Mesendoderm (in vitro differentiated cells): ENCODE measurements at regions not wholly inside any gene's neighbourhood (a gene's known extent, or its start where the extent isn't known, plus 50 kb on each side); places are given as distances from the start of the nearest gene placed in this dataset.

ENCODE experiments used
- DNase-seq: peaks from one replicate; pipeline ENCODE4 v3.0.0; 2013
- H2AK5ac ChIP-seq: 2 replicates; pipeline ENCODE4 v1.6.1; 2013; ENCODE audit warnings: low read length, inconsistent platforms
- H2BK120ac ChIP-seq: 2 replicates; pipeline ENCODE4 v1.6.1; 2013; ENCODE audit warnings: low read depth, mild to moderate bottlenecking, low read length, moderate library complexity, mixed read lengths
- H2BK15ac ChIP-seq: replicated peaks from 2 replicates; pipeline ENCODE4 v1.6.1; 2013; ENCODE audit warnings: low read depth, mild to moderate bottlenecking, moderate library complexity
- H2BK5ac ChIP-seq: 2 replicates; pipeline ENCODE4 v1.6.1; 2013; ENCODE audit warnings: low read length, inconsistent platforms
- H3K18ac ChIP-seq: 2 replicates; pipeline ENCODE4 v1.6.1; 2013; ENCODE audit warnings: mild to moderate bottlenecking, low read length, mixed read lengths
- H3K23ac ChIP-seq: one replicate; pipeline ENCODE4 v1.6.1; 2013; ENCODE audit warnings: low read length
- H3K27ac ChIP-seq: 2 replicates; pipeline ENCODE4 v1.5.1; 2013; ENCODE audit warnings: low read depth, mild to moderate bottlenecking, inconsistent platforms, low read length, moderate library complexity
- H3K27me3 ChIP-seq: 2 replicates; pipeline ENCODE4 v1.6.1; 2013; ENCODE audit warnings: low read length, control low read depth, mild to moderate bottlenecking, inconsistent platforms; ENCODE audit not compliant: insufficient read depth, poor library complexity
- H3K36me3 ChIP-seq: 2 replicates; pipeline ENCODE4 v1.6.1; 2013; ENCODE audit warnings: low read length, inconsistent platforms; ENCODE audit not compliant: control insufficient read depth, insufficient read depth
- H3K4ac ChIP-seq: one replicate; pipeline ENCODE4 v1.6.1; 2013; ENCODE audit warnings: low read depth, mild to moderate bottlenecking, low read length, moderate library complexity
- H3K4me1 ChIP-seq: 2 replicates; pipeline ENCODE4 v1.6.1; 2013; ENCODE audit warnings: low read depth, low read length, inconsistent platforms; ENCODE audit not compliant: control insufficient read depth
- H3K4me2 ChIP-seq: 2 replicates; pipeline ENCODE4 v1.6.1; 2013; ENCODE audit warnings: low read length
- H3K4me3 ChIP-seq: 2 replicates; pipeline ENCODE4 v1.5.1; 2013; ENCODE audit warnings: mild to moderate bottlenecking, low read length
- H3K56ac ChIP-seq: one replicate; pipeline ENCODE4 v1.6.1; 2013; ENCODE audit warnings: low read length
- H3K79me1 ChIP-seq: 2 replicates; pipeline ENCODE4 v1.6.1; 2013; ENCODE audit warnings: low read length, inconsistent platforms
- H3K79me2 ChIP-seq: 2 replicates; pipeline ENCODE4 v1.6.1; 2013; ENCODE audit warnings: mild to moderate bottlenecking, low read length; ENCODE audit not compliant: control insufficient read depth, insufficient read depth
- H3K9ac ChIP-seq: 2 replicates; pipeline ENCODE4 v1.6.1; 2013; ENCODE audit warnings: low read length, inconsistent platforms
- H4K5ac ChIP-seq: one replicate; pipeline ENCODE4 v1.6.1; 2013; ENCODE audit warnings: low read length
- H4K8ac ChIP-seq: one replicate; pipeline ENCODE4 v1.6.1; 2013; ENCODE audit warnings: low read depth, mild to moderate bottlenecking, control low read depth, low read length, moderate library complexity
- WGBS: extraction: QIAGEN DNeasy Blood & Tissue Kit; methylation state at CpG from one replicate; pipeline ENCODE4 v1.1.7; 2013; ENCODE audit warnings: low lambda C conversion rate, missing lambda C conversion rate; ENCODE audit not compliant: insufficient coverage; ENCODE audit errors: extremely low coverage; 5-methylcytosine and 5-hydroxymethylcytosine counted together

GRCh38 chr4:140213116-140213515, 59.1 kb upstream of the MAML3 start:
- H3K27me3 ChIP-seq = no peaks in the 10 kb centered on the region
- H3K56ac ChIP-seq = peak overlapping the region; percentile 34
- H2BK15ac ChIP-seq = no peak overlapping the region
- H3K23ac ChIP-seq = no peak overlapping the region
- H3K36me3 ChIP-seq = no peaks in the 10 kb centered on the region
- H2BK120ac ChIP-seq = peak overlapping the region; percentile 84
- H3K18ac ChIP-seq = peak overlapping the region; percentile 85
- H2BK5ac ChIP-seq = peak overlapping the region; percentile 82
- H3K27ac ChIP-seq = peak overlapping the region; percentile 18
- WGBS = no CpG with 5 or more reads among the region's 3 CpGs
- H2AK5ac ChIP-seq = peak overlapping the region; percentile 3
- no peaks in the 10 kb centered on the region for H3K79me1 ChIP-seq
- H3K4ac ChIP-seq = peak overlapping the region; percentile 20
- H3K9ac ChIP-seq = peak overlapping the region; percentile 6
- H3K4me3 ChIP-seq = no peak overlapping the region
- no peak for DNase-seq
- peak overlapping the region; percentile 88 for H4K8ac ChIP-seq
- no peak overlapping the region for H4K5ac ChIP-seq
- no peak overlapping the region for H3K4me2 ChIP-seq
- peaks cover 17% of the 10 kb centered on the region for H3K4me1 ChIP-seq
- H3K79me2 ChIP-seq = no peaks in the 10 kb centered on the region

- Histone ChIP-seq H2BK120ac (peak overlapping the region; percentile 92), H3K4ac (peak overlapping the region; percentile 20), H4K5ac (no peak overlapping the region), H3K4me2 (no peak overlapping the region), H3K56ac (peak overlapping the region; percentile 85), H4K8ac (no peak overlapping the region), H2BK15ac (no peak overlapping the region), H3K4me1 (peaks cover 17% of the 10 kb centered on the region), H3K79me1 (no peaks in the 10 kb centered on the region), H3K18ac (peak overlapping the region; percentile 92), H2BK5ac (peak overlapping the region; percentile 96), H3K4me3 (no peak overlapping the region), H3K27me3 (no peaks in the 10 kb centered on the region), H3K23ac (no peak overlapping the region), H2AK5ac (no peak overlapping the region), H3K9ac (no peak overlapping the region), H3K79me2 (no peaks in the 10 kb centered on the region), H3K36me3 (no peaks in the 10 kb centered on the region), H3K27ac (peak overlapping the region; percentile 71)
- peak; percentile 92 for DNase-seq
- WGBS = no CpG with 5 or more reads among the region's 4 CpGs
These were observed 58.7 kb upstream of the MAML3 start for GRCh38 chr4:140212646-140213045.

- Histone ChIP-seq H3K4me3 (no peak overlapping the region), H3K79me1 (no peaks in the 10 kb centered on the region), H3K23ac (no peak overlapping the region), H3K4me1 (peaks cover 17% of the 10 kb centered on the region), H2BK15ac (peak overlapping the region; percentile 96), H3K27me3 (no peaks in the 10 kb centered on the region), H3K27ac (peak overlapping the region; percentile 71), H3K18ac (peak overlapping the region; percentile 92), H3K4me2 (no peak overlapping the region), H2AK5ac (peak overlapping the region; percentile 84), H2BK120ac (peak overlapping the region; percentile 92), H4K8ac (no peak overlapping the region), H3K4ac (peak overlapping the region; percentile 94), H3K56ac (peak overlapping the region; percentile 85), H3K79me2 (no peaks in the 10 kb centered on the region), H2BK5ac (peak overlapping the region; percentile 96), H3K9ac (peak overlapping the region; percentile 25), H3K36me3 (no peaks in the 10 kb centered on the region), H4K5ac (no peak overlapping the region)
- WGBS = no CpG with 5 or more reads among the region's 2 CpGs
- DNase-seq = no peak
These were observed 58.2 kb upstream of the MAML3 start for GRCh38 chr4:140212194-140212593.

GRCh38 chr4:140211693-140212092, 57.7 kb upstream of the MAML3 start:
- Histone ChIP-seq H4K5ac (no peak overlapping the region), H3K4me3 (no peak overlapping the region), H3K27me3 (no peaks in the 10 kb centered on the region), H3K4ac (peak overlapping the region; percentile 94), H4K8ac (no peak overlapping the region), H3K79me2 (no peaks in the 10 kb centered on the region), H3K18ac (peak overlapping the region; percentile 92), H3K79me1 (no peaks in the 10 kb centered on the region), H2AK5ac (peak overlapping the region; percentile 84), H3K4me1 (peaks cover 17% of the 10 kb centered on the region), H2BK120ac (peak overlapping the region; percentile 92), H3K36me3 (no peaks in the 10 kb centered on the region), H2BK5ac (peak overlapping the region; percentile 96), H3K9ac (no peak overlapping the region), H3K27ac (peak overlapping the region; percentile 71), H3K23ac (no peak overlapping the region), H2BK15ac (no peak overlapping the region), H3K56ac (peak overlapping the region; percentile 85), H3K4me2 (no peak overlapping the region)
- no CpG with 5 or more reads among the region's 2 CpGs for WGBS
- DNase-seq = no peak

- Histone ChIP-seq H2BK5ac (peak overlapping the region; percentile 49), H4K8ac (no peak overlapping the region), H3K79me2 (no peaks in the 10 kb centered on the region), H3K27me3 (no peaks in the 10 kb centered on the region), H3K23ac (no peak overlapping the region), H3K56ac (peak overlapping the region; percentile 40), H3K36me3 (no peaks in the 10 kb centered on the region), H2BK15ac (no peak overlapping the region), H3K27ac (no peak overlapping the region), H3K4me3 (no peak overlapping the region), H3K18ac (peak overlapping the region; percentile 32), H4K5ac (no peak overlapping the region), H2BK120ac (no peak overlapping the region), H3K4ac (peak overlapping the region; percentile 24), H3K9ac (no peak overlapping the region), H3K79me1 (no peaks in the 10 kb centered on the region), H3K4me2 (no peak overlapping the region), H2AK5ac (peak overlapping the region; percentile 87), H3K4me1 (peaks cover 17% of the 10 kb centered on the region)
- no peak for DNase-seq
These were observed 57.2 kb upstream of the MAML3 start for GRCh38 chr4:140211161-140211560.

- no peaks in the 10 kb centered on the region for H3K79me2 ChIP-seq
- peaks cover 17% of the 10 kb centered on the region for H3K4me1 ChIP-seq
- H2BK15ac ChIP-seq = no peak overlapping the region
- WGBS = no CpG with 5 or more reads among the region's 1 CpG
- no peak overlapping the region for H2BK120ac ChIP-seq
- no peak overlapping the region for H2AK5ac ChIP-seq
- H3K27me3 ChIP-seq = no peaks in the 10 kb centered on the region
- no peak overlapping the region for H3K23ac ChIP-seq
- no peak overlapping the region for H3K4me2 ChIP-seq
- no peak for DNase-seq
- no peaks in the 10 kb centered on the region for H3K79me1 ChIP-seq
- no peak overlapping the region for H3K18ac ChIP-seq
- H3K36me3 ChIP-seq = no peaks in the 10 kb centered on the region
- H3K56ac ChIP-seq = no peak overlapping the region
- H2BK5ac ChIP-seq = no peak overlapping the region
- H4K5ac ChIP-seq = no peak overlapping the region
- no peak overlapping the region for H3K4ac ChIP-seq
- no peak overlapping the region for H3K9ac ChIP-seq
- no peak overlapping the region for H3K27ac ChIP-seq
- H4K8ac ChIP-seq = no peak overlapping the region
- H3K4me3 ChIP-seq = no peak overlapping the region
These were observed 54.9 kb upstream of the MAML3 start for GRCh38 chr4:140208921-140209320.
